M059J (cell line): ENCODE measurements at regions not wholly inside any gene's neighbourhood (a gene's known extent, or its start where the extent isn't known, plus 50 kb on each side); places are given as distances from the start of the nearest gene placed in this dataset.

Experiments
- DNase-seq: peaks from one replicate; pipeline ENCODE4 v3.0.0-alpha.2; 2012; ENCODE audit warnings: low read depth

DNA sequence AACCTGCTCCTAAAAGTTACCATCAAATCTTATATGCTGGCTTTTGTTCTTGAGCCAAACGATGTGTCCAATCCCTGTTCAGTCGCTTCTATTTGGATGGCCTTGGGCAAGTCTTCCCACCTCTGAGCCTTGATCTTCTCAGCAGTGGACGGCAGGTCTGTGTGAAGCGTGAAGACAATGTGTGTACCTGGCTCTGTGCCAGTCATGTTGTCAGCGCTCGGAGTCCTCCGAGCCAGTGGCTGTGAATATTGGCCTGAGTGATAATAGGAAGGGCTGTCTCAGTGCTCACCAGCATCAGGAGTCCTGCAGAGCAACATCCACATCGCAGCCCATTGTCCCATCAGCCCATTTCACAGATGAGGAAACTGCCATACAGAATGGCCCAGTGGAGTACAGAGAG lies 219.0 kb downstream of the CDC5L start:
- DNase-seq: no peak

DNA sequence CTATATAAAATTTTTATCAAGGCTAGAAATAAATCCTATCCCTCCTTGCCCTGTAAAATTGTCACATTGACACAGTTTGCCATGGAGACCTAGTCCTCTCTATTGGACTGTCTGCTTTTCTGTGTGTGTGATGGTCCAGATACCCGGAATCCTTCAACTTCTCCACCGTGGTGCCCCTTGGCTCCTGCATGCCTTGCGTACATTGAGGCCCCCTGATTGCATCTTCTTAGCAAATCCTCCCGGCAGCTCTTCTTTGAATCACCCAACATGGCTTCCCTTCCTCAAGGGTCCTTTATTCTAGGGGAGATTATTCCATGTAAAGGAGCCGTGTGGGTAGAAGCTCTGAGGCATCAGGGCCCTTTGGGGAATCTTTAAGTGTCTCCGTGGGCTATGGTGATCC lies 219.5 kb downstream of the CDC5L start:
- DNase-seq: no peak

DNA sequence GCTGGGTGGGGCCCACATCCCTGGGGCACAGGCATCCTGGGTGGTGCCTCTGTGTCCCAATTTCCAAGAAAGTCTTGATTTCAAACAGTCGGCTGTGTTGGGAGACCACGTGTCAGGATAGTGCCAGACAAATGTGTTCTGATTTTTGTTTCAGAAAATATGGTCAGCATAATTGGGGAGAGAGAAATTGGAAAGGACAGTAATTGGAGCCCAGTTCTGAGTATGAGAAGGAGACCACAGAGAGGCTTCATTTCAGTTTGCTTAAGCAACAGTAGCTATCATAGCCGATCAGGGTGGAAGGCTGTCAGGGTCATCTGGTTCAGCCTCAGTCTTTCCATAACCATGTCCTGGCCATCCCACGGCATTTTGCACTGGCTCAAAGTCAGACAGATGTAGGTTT lies 220.7 kb downstream of the CDC5L start:
- no peak for DNase-seq

GRCh38 chr6:44609051-44609612 lies 221.6 kb downstream of the CDC5L start:
- no peak for DNase-seq

GRCh38 chr6:44614396-44614795 lies 226.9 kb downstream of the CDC5L start:
- DNase-seq: no peak

GRCh38 chr6:44615621-44616020 lies 228.1 kb downstream of the CDC5L start:
- no peak for DNase-seq

- DNase-seq: no peak
These were observed 229.9 kb downstream of the CDC5L start for GRCh38 chr6:44617416-44617815.

GRCh38 chr6:44618371-44618770 lies 230.9 kb downstream of the CDC5L start:
- DNase-seq: no peak

DNA sequence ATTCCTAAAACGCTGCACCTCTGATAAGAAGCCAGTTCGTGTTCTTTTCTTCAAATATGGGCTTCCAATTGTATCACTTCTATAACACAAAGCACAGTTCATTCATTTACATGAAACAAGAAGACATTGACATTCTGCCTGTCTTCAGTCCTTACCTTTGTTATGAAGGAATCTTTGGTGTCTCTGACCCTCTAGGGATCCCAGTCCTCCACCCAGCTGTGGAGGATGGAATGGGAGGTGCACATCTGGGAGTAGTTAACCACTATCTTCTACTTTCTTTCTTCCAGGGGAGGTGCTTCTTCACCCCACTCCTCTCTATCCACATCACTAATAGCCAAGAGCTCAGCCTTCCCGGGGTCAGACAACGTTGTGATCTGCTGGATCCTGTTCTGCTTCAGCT lies 233.4 kb downstream of the CDC5L start:
- no peak for DNase-seq

GRCh38 chr6:44621846-44622245 lies 234.3 kb downstream of the CDC5L start:
- DNase-seq: no peak

DNA sequence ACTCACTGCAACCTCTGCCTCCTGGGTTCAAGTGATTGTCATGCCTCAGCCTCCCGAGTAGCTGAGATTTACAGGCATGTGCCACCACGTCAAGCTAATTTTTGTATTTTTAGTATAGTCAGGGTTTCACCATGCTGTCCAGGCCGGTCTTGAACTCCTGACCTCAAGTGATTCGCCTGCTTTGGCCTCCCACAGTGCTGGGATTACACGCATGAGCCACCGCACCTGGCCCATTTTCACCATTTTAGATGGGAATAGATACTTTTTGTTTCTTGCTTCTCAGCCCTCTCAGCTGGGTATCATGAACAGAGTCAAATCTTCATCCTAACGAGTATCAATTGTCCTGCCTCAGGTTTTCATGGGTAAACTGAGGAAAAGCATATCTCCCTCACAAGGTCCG lies 235.0 kb downstream of the CDC5L start:
- no peak for DNase-seq

GRCh38 chr6:44622956-44623355 lies 235.4 kb downstream of the CDC5L start:
- no peak for DNase-seq

DNA sequence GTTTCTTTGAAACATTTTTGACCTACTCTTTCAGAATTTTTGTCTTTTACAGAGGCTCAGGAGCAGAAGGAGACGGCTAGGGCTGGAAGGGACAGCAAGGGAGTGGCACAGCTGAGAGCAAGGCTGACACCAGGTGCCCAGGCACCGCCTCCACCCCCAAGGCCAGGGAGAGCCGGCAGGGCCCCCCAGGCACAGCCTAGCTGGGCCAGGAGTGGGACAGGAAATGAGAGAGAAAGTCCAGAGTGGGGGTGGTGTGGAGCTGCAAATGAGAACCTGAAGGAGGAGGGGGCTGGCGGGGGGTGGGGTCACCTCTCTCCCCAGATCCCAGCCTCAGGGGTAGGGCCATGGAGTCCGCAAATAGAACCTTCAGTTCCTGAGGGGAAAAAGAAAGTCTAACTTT lies 236.7 kb downstream of the CDC5L start:
- no peak for DNase-seq

DNA sequence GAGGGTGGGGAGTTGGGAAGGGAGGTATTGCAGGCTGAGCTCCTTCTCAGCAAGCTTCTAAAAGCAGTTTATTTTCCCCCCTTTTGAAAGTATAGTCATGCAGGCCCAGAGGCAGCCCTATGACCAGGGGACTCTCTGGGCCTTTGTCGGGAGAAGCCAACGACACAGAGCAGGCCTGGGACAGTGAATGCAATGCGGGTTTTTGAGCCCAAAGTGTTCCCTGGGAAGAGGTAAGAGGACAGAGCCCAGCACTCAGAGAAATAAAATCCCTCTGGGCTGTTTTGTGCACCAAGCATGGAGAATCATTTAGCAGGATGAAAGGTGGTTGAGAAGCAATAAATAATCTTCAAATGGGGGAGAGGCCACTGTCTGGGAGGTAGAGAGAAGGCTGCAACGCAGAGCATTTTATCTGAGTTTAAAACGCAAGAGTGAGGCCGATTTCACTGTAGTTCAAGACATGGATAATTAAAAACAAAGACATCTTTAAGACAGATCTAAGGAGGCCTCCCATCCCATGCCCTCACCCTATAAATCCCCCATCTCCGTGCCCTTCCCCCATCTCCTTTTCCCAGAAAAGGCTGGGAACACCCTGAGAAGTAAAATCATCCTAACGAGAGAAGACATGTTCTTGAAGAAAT lies 237.5 kb downstream of the CDC5L start:
- no peak for DNase-seq

DNA sequence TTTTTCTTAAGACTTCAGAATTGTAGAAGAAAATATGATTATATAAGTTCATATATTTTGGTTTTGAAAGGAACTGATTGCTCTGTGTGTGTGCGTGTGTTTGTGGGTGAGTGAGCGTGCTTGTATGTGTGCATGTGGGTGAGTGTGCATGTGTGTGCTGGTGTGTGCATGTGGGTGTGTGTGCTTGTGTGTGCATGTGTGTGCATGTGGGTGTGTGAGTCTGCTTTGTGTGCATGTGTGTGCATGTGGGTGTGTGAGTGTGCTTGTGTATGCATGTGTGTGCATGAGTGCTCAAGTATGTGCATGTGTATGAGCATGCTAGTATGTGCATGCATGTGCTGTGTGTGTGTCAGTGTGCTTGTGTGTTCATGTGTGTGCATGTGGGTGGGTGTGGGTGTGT lies 238.5 kb downstream of the CDC5L start:
- DNase-seq: no peak

DNA sequence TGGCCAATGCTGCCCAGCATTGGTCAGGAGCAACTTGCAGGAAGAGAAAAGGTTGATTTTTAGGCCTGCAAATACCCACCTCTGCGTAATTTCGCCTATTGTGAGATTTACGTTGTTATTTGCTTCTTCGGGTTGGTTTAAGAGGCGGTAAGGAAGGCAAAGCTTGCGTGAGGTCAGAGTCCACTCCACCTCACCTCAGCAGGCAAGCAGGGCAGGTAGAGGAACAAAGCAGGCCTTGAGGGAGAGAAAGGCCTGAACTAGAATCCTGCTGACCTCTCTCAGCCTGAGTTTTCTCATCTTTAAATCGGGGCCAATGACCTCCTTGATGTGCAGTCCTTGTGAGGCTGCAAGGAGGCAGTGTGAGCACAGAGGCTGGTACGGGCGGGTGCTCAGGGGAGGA lies 239.1 kb downstream of the CDC5L start:
- no peak for DNase-seq

DNA sequence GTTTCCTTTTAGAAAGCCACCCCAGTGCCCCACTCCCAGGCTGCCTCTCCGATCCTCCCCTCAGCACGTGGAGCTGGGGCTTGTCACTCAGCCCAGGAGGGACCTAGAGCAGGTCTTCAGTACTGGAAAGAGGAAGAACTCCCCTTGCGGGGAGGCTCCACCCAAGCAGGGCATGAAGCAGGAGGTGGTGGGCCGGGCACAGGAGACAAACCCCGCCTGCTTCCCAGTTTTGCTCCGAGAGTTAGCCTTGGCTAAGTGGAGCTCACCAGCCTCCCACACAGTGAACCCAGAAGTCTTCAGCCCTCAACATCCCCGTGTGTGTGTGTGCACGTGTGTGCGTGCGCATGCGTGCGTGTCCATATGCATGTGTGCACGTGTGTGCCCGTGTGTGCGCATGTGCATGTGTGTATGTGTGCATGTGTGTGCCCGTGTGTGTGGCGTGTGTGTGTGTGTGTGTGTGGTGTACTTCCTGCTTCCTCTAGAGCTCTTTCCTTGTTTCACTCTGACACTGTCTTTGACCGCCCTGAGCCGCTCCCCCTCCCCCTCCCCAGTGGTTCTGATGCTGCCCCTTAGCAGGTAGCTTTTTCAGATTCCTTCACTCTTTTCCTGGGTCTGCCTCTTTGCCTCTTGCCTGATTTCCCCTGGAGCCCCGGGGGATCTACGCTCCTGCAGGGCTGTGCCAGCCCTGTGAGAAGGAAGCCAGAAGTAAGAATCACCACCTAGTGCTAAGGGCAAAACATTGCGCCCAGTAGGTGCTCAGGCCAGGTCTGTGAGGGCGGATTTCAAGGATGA lies 239.8 kb downstream of the CDC5L start:
- no peak for DNase-seq

GRCh38 chr6:44627883-44628271 lies 240.4 kb downstream of the CDC5L start:
- DNase-seq: no peak

DNA sequence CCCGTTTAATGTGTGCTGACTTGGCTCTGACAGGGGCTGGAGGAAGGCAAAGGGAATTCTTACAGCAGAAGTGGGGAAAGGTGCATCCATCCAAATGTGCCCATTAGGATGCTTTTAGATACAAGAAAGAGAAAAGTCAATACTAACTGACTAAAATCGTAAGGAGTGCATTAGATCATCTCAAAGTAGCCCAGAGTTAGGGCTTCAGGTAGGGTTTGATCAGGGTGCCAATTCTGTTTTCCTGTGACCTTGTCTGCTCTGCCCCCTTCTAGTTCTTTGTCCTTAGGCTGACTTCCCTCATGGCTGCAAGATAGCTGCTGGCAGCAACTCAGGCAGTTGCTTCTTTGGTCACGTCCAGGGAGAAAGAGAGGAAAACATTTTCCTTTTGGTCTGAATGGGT lies 240.8 kb downstream of the CDC5L start:
- DNase-seq: no peak

GRCh38 chr6:44629636-44630035 lies 242.1 kb downstream of the CDC5L start:
- DNase-seq: no peak

- peak; percentile 85 for DNase-seq
These were observed 242.9 kb downstream of the CDC5L start for GRCh38 chr6:44630125-44631028.

DNA sequence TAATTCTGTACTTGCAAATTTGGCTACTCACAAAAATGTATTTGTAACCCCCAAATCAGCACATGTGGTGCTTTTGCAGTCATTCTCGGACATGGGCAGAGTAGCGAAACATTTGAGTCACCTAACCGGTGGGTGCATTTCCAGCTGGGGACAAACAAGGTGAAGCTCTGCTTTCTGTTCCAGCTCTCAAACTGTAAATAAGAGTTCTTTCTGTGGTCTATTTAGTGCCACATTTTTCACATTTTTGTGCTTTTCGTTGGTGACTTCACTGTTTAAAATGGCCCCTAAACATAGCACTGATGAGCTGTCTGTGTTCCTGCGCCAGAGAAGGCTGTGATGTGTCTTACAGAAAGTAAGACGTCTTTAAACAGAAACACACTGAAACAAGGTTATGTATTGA lies 244.5 kb downstream of the CDC5L start:
- peak; percentile 77 for DNase-seq
